Nephron progenitor cell (in vitro differentiated cells): ENCODE measurements at regions not wholly inside any gene's neighbourhood (a gene's known extent, or its start where the extent isn't known, plus 50 kb on each side); places are given as distances from the start of the nearest gene placed in this dataset.

Experiments
- DNase-seq: peaks from one replicate; pipeline ENCODE4 v3.0.0; 2021
- H3K27ac Mint-ChIP-seq: 2 replicates; pipeline ENCODE4 v1.8.0; 2021; ENCODE audit warnings: mild to moderate bottlenecking, moderate library complexity, mixed read lengths
- H3K27me3 Mint-ChIP-seq: 2 replicates; pipeline ENCODE4 v1.8.0; 2021; ENCODE audit warnings: mild to moderate bottlenecking, low read depth, mixed read lengths; ENCODE audit not compliant: poor library complexity
- H3K36me3 Mint-ChIP-seq: 2 replicates; pipeline ENCODE4 v1.8.0; 2021; ENCODE audit warnings: low read depth, mixed read lengths
- H3K4me1 Mint-ChIP-seq: 2 replicates; pipeline ENCODE4 v1.8.0; 2021; ENCODE audit warnings: mixed read lengths
- H3K4me3 Mint-ChIP-seq: 2 replicates; pipeline ENCODE4 v1.8.0; 2021; ENCODE audit warnings: mild to moderate bottlenecking, moderate library complexity, mixed read lengths
- H3K9me3 Mint-ChIP-seq: 2 replicates; pipeline ENCODE4 v1.8.0; 2021; ENCODE audit warnings: mild to moderate bottlenecking, moderate library complexity, mixed read lengths
- CTCF ChIP-seq: fragments of 200-600 bp; sonication (generic); IDR thresholded peaks from 2 replicates; pipeline ENCODE4 v1.5.0; 2021; ENCODE audit warnings: antibody characterized with exemption

- H3K27ac Mint-ChIP-seq = no peak overlapping the region
- no peaks in the 10 kb centered on the region for H3K9me3 Mint-ChIP-seq
- H3K4me3 Mint-ChIP-seq = no peak overlapping the region
- no peak for DNase-seq
- no peaks in the 10 kb centered on the region for H3K36me3 Mint-ChIP-seq
- no peak for TF ChIP-seq CTCF
- peaks cover 8% of the 10 kb centered on the region for H3K27me3 Mint-ChIP-seq
- no peaks in the 10 kb centered on the region for H3K4me1 Mint-ChIP-seq
These were observed 320.3 kb upstream of the VRK2 start for GRCh38 chr2:57726294-57726693.

DNA sequence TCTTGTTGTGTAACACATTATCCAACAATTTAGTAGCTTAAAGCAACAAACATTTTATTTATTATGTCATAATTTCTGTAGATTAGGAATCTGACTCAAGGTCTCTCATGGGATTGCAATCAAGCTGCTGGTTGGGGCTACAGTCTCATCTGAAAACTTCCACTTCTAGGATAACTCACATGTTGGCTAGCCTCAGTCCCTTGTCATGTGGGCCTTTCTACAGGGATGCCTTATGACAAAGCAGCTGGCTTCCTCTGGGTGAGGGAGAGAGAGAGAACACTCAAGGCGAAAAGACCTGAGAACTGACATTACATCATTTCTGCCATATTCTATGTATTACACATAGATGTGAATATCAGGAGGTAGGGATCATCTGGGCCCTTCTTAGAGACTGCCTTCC lies 317.9 kb upstream of the VRK2 start:
- TF ChIP-seq CTCF = no peak
- H3K9me3 Mint-ChIP-seq = no peaks in the 10 kb centered on the region
- no peak for DNase-seq
- H3K36me3 Mint-ChIP-seq = no peaks in the 10 kb centered on the region
- no peaks in the 10 kb centered on the region for H3K4me1 Mint-ChIP-seq
- H3K27ac Mint-ChIP-seq = no peak overlapping the region
- no peak overlapping the region for H3K4me3 Mint-ChIP-seq
- no peaks in the 10 kb centered on the region for H3K27me3 Mint-ChIP-seq

DNA sequence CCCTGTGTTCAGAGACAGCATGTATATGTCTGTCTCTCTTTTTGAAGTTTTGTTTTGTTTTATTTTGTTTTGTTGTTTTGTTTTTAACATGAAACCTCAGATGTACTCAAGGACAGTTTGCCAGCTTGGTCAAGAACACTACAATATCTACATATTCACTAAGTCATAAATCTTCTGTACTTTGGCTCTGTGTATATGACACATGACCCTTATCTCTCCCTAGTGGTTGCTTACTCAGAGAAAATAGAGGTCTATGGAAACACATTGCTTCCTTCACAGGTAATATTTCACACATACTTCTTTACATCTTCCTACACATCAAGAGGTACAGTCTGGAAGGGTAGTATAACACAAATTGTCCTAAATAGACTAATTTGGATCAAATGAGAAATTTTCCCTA lies 312.6 kb upstream of the VRK2 start:
- no peaks in the 10 kb centered on the region for H3K27me3 Mint-ChIP-seq
- no peaks in the 10 kb centered on the region for H3K4me1 Mint-ChIP-seq
- DNase-seq = no peak
- no peaks in the 10 kb centered on the region for H3K9me3 Mint-ChIP-seq
- no peaks in the 10 kb centered on the region for H3K36me3 Mint-ChIP-seq
- no peak for TF ChIP-seq CTCF
- no peak overlapping the region for H3K4me3 Mint-ChIP-seq
- no peak overlapping the region for H3K27ac Mint-ChIP-seq

DNA sequence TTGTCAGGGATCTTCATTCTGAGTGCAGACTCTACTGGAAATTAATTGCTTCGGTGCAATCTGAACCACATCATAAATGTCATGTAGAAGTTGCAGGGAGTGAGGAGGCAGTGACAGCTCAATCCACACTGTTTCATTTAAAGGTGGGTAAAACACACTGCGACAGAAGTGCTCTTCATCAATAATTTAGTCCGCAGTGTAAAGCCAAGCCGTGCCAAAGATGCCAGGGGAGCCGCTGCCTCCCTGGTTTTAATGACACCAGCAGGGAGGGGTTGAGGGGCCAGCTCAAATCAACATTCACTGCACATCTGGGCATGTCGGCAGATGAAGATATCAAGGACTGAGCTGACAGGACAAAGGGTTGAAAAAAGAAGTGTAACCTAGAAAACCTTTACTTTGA lies 305.7 kb upstream of the VRK2 start:
- DNase-seq = no peak
- Mint-ChIP-seq H3K27ac (no peak overlapping the region), H3K27me3 (peaks cover 4% of the 10 kb centered on the region), H3K36me3 (no peaks in the 10 kb centered on the region), H3K4me1 (no peaks in the 10 kb centered on the region), H3K9me3 (no peaks in the 10 kb centered on the region), H3K4me3 (no peak overlapping the region)
- no peak for TF ChIP-seq CTCF

- H3K27ac Mint-ChIP-seq = no peak overlapping the region
- H3K27me3 Mint-ChIP-seq = peaks cover 5% of the 10 kb centered on the region
- no peak overlapping the region for H3K4me3 Mint-ChIP-seq
- H3K4me1 Mint-ChIP-seq = no peaks in the 10 kb centered on the region
- no peak for TF ChIP-seq CTCF
- no peaks in the 10 kb centered on the region for H3K9me3 Mint-ChIP-seq
- no peak for DNase-seq
- no peaks in the 10 kb centered on the region for H3K36me3 Mint-ChIP-seq
These were observed 293.0 kb upstream of the VRK2 start for GRCh38 chr2:57753636-57754035.

DNA sequence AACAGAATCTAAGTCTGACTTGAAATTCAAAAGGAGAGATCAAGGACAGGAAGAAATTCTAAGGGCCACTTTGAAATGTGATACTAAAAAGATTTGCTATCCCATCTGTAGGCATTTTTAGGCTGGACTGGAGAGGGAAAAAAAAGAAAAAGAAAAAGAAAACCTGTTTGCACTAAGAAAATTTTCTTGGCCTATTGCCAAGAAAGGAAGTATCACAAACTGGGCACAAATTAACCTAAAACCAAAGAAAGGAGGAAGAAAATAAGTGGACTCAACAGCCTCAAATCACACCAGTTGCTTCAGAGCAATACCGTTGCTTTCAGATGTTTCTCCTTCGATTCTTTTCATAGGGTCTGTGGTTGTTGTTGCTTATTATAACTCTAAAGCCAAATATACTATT lies 287.9 kb upstream of the VRK2 start:
- DNase-seq = no peak
- Mint-ChIP-seq H3K9me3 (no peaks in the 10 kb centered on the region), H3K27me3 (no peaks in the 10 kb centered on the region), H3K27ac (no peak overlapping the region), H3K4me1 (peaks cover 11% of the 10 kb centered on the region), H3K4me3 (no peak overlapping the region), H3K36me3 (no peaks in the 10 kb centered on the region)
- no peak for TF ChIP-seq CTCF
